HG02885 (cell line): ENCODE measurements at regions not wholly inside any gene's neighbourhood (a gene's known extent, or its start where the extent isn't known, plus 50 kb on each side); places are given as distances from the start of the nearest gene placed in this dataset.

Experiments
- ATAC-seq: cut with Tn5 transposase; IDR thresholded peaks from one replicate; pipeline ENCODE4 v1.9.1; 2021; ENCODE audit warnings: mild to moderate bottlenecking; ENCODE audit not compliant: unreplicated experiment, poor library complexity

DNA sequence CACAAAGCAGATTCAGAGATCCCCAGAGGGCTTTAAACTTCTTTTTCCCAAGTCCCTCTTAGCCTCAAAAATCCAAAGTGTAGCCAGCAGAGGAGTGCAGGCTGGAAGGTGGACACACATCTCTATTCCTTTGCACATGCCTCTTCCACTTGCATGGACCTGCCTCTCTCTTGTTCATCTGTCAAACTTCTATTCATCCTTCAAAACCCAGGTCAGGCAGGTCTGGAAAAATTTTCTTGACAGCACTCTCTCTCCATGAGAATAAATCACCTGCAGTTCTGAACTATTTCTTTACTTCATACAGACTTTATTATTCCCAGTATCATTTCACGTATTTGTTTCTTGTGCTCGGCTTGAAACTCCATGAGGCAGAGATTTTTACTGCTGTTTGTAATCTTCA is 127.5 kb downstream of the SS18 start:
- ATAC-seq, result no peak

DNA sequence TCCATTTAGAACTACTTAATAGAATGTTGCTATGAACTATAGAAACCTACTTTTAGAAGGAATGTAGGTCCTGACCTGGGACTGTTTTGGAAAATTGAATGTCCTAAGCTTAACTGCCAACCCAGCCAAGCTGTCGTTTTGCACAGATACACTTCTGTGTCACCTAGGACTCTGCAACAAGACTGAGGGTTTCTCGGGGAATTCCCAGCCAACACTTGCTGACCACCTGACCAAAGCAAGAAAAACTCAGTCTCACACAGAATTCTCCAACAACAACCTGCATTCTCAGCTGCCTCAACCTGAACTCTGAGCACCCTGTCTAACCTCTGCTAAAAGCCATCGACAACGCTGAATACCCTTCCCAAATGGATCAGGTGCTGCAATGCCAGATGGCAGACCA is 128.2 kb downstream of the SS18 start:
- peak; percentile 66 for ATAC-seq

GRCh38 chr18:25957017-25957416 is 133.4 kb downstream of the SS18 start:
- ATAC-seq, result no peak

DNA sequence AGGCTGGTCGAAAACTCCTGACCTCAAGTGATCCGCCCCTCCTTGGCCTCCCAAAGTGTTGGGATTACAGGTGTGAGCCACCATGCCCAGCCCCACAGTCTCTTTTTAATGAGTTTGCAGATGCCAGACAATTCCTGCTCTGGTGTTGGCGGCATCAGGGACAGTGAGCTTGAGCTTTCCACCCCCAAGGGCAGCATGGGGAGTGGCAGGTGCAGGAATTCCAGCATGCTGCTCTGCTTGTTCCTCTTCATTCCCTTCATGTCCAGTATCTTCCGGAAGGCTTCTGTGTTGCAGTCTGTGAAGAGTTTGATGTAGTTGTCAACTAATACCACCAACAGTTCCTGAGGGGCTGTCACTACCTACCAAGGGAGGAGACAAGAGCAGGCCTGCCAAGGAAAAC is 137.3 kb downstream of the SS18 start:
- no peak for ATAC-seq

DNA sequence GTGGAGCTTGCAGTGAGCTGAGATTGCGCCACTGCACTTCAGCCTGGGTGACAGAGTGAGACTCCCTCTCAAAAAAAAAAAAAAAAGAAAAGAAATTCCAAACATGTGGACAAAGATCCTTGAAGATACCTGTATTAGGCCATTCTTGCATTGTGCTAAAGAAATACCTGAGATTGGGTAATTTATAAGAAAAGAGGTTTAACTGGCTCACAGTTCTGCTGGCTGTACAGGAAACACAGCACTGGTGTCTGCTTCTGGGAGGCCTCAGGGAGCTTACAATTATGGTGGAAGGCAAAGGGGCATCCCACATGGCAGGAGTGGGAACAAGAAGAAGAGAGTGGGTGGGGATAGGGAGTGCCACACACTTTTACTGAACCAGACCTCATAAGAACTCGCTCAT is 140.1 kb downstream of the SS18 start:
- ATAC-seq, result no peak

DNA sequence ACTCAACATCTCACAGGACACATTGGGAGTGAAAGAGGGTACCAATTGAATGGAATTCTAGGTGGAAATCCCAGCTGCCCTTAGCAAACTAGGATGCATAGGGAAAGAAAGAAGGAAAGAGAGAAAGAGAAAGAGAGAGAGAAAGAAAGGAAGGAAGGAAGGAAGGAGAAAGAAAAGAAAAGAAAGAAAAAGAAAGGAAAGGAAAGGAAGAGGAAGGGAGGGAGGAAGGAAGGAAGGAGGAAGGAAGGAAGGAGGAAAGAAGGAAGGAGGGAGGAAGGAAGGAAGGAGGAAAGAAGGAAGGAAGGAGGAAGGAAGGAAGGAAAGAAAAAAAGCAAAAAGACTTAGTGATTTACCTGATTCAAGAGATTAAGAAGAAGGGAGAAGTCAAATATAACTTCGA is 143.9 kb downstream of the SS18 start:
- no peak for ATAC-seq

DNA sequence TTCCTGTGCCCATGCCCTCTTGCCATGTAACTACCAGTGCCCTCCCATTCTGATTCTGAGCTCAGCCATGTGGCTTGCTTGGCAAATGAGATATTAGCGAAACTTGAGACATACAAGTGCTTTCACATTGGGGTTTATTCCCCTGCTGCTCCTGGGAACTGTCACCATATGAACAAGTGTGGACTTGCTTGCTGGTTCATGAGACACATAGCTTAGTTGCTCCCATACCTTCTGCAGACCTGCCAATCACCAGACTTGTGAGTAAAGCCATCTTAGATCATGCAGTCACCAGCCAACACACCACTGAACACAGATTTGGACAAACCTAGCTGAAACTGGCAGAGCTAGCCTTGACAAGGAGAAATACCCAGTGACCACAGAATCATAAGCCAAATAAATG is 155.1 kb downstream of the SS18 start:
- ATAC-seq, result no peak

- ATAC-seq, result no peak
These were observed 159.3 kb downstream of the SS18 start for GRCh38 chr18:25931126-25931525.

DNA sequence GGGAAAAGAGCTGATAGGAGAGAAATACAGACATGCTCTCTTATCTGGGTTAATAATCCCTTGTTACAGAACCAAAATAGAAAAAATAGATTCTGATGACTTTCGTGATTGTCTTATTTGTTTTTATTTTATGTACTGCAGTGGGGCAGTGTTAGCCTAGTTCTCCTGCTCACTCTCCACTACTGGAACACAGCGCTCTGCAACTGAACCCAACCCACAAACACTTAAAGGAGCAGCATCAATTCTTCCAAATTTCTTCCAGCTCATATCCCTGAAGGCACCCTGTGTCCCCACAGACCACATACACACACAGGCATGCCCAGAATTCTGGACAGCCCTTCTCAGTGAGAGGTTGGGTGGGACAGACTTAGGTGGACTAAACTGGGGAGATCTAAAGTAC is 160.6 kb downstream of the SS18 start:
- no peak for ATAC-seq

GRCh38 chr18:25927830-25928229 is 162.6 kb downstream of the SS18 start:
- no peak for ATAC-seq

DNA sequence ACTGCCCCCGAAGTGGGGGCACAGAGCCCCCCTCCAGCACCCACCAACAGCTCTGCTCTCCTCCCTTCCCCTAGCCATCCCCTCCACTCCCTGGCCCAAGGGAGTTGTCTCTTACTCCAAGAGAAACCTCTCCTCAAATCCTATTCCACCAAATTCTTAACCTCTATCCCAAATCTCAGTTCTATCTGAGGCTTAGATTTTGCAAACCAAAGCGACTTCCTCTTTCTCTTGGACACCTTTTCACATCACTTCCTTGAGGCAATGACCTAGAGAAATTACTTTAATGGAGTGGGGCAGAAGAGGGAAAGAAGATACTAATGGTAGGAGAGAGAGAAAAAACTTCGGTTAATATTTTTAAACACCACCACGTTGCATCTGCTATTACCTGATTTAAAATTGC is 167.2 kb downstream of the SS18 start:
- no peak for ATAC-seq

DNA sequence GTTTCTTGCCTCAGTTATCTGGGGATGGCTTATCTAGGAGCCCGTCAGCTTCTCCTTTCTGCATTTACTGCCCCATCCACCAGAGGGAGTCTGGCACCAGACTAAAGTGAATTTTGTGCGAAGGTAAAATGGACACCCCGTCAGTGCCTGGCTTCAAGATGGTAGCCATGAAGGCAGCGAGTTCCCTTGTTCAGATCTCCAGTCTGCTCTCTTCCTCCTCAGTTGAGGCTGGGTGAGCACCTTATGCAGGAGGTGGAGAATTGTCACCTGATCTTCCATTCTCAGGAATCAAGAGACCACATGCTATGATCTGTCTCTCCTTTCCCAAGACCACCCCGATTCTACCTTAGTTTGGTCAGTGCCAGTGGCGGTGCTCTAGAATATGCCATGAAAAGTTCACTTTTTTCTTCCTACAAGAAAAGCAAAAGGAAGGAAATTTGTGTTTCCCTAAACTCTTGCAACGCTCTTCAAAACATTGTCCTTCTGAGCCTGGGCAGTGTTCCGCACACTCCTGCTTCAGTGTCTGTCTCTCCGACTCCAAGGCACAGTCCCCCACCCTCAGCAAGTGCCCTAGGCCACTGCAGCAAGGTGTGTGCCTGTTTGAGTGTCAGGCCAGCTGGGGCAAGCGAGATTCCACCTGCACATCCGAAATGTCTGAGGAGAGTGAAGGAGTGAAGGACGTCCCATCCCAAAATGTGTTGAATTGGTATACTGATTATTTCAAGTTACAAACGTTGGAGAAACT is 168.6 kb downstream of the SS18 start:
- peak; percentile 94 for ATAC-seq

DNA sequence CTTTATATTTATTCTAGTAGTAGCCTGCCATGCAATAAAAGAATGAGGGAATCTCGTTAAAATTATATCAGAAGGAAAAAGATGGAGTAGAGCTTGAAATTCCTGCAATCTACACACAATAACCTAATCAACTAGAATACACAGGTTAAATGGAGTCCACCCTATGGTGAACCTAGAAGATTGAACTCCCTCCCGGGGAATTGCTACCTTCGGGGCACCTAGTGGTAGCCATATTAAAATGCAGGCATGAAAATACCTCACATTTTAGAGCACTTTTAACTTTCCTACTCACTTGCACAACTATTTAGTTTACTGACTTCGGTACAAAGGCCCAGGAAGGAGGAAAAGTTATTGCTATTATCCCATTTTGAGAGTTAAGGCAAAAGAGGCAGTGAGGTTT is 174.5 kb downstream of the SS18 start:
- no peak for ATAC-seq

DNA sequence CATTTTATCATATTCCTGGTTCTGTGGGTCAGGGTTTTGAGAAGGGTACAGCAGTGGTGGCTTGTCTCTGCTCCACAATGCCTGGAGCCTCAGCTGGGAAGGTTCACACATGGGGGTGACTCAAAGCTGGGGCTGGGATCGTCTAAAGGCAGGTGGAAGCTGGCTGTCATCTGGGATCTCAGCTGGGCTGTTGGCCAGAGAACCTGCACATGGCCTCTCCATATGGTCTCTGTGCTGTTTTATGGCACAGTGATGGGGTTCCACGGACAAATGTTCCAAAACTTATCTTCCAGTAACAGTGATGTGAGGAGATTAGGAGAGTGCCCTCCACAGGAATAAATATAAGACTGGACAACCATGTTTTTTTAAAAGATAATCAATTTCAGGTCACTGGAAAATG is 191.4 kb downstream of the SS18 start:
- ATAC-seq, result no peak

DNA sequence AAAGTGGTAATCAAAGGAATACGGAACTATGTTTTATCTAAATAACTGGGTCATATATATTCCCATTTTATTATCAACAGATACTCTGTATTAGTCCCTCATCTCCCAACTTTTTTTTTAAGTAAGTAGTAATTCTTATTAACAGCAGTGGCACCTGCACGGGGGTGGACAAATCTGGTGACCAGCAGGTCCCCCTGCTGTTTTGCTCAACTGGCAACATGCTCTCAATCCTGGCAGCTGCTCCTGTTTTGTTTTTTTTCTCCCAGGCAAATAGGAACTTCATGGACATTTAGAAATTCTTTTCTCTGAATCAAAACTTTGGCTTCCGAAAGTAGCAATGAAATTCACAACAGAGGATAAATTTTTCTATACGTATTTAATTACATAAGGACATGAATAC is 193.5 kb downstream of the SS18 start:
- ATAC-seq, result no peak

DNA sequence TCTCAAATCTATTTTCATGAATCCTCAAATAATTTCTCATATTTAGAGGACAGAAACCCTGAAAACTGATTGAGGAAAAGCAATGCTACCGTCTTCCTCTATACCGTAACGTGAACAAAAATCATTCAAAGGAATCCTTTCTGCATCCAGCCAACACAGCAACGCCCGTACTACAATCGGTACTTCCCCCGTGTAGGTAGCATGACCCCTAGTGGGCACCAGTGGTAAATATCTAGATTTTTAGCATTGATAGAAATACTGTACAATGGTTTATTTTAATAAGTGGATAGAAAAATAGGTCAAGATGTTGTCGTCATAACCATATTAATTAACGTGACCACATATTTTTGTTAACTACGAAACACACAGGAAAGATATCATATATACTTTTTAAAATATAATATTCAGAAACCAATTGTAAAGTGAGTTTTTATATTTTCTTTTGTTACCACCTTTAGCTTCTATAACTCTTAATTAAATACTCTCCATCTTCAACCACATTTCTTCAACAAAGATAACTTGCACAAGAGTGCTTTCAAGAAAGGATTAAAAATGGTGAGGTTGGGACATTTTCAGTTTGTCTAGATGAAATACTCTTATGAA is 194.1 kb downstream of the SS18 start:
- ATAC-seq, result peak; percentile 84

DNA sequence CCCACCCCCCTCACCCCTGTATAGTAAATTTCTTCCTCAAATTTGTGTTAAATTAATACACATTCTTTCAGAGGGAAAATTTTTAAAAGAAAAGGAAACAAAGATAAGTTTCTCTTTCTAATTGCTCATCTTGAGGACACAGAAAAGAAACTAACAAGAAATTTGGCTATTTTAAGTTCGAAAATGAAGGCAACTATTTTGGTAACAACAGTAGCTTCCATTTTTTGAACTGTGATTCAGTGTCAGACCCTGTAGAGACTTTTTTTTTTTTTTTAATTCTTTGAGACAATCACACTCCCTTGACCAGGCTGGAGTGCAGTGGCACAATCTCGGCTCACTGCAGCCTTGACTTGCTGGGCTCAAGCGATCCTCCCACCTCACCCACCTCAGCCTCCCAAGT is 194.9 kb downstream of the SS18 start:
- ATAC-seq, result peak; percentile 32

GRCh38 chr18:25886283-25886682 is 204.1 kb downstream of the SS18 start:
- ATAC-seq, result no peak

DNA sequence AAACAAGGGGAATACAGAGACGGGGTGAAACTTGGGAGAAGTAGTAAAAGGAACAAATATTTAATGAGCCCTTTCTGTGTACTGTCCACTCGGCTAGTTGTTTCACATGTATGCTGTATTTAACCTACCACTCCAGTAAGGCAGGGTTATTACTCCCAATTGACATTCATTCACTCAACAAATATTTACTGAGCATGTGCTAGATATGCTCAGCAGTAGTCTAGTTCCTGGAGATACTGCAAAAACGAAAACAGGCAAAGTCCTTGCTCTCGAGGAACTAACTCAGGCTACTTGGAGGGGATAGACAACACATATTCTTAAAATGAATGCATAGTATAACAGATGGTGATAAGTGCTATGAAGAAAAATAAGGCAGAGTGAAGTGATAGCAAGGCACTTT is 207.3 kb downstream of the SS18 start:
- no peak for ATAC-seq

- no peak for ATAC-seq
These were observed 209.3 kb downstream of the SS18 start for GRCh38 chr18:25881149-25881548.

- ATAC-seq, result no peak
These were observed 210.0 kb downstream of the SS18 start for GRCh38 chr18:25880441-25880840.

- no peak for ATAC-seq
These were observed 214.0 kb downstream of the SS18 start for GRCh38 chr18:25876330-25876948.
